ENCODE measurements at regions not wholly inside any gene's neighbourhood (a gene's known extent, or its start where the extent isn't known, plus 50 kb on each side); places are given as distances from the start of the nearest gene placed in this dataset.

DNA sequence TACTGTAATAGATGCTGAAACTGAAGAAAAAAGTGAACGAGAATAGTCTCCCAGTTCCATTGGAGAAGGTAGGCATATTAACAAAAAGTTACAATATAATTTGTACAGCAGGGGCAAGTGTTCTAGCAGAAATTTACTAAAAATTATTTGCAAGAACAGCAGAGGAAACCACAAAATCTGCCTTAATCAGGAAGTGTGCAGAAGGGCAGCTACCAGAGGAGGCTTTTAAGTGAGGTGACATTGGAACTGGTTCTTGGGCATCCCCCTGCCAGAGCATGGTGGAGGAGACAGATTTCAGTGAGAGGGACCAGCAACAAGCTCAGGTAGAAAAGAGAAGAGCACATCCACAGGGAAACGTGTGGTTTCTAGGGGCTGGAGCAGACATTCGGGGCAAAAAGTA is 279.3 kb upstream of the CAMK1G start:
- TF ChIP-seq, protein P1, sequence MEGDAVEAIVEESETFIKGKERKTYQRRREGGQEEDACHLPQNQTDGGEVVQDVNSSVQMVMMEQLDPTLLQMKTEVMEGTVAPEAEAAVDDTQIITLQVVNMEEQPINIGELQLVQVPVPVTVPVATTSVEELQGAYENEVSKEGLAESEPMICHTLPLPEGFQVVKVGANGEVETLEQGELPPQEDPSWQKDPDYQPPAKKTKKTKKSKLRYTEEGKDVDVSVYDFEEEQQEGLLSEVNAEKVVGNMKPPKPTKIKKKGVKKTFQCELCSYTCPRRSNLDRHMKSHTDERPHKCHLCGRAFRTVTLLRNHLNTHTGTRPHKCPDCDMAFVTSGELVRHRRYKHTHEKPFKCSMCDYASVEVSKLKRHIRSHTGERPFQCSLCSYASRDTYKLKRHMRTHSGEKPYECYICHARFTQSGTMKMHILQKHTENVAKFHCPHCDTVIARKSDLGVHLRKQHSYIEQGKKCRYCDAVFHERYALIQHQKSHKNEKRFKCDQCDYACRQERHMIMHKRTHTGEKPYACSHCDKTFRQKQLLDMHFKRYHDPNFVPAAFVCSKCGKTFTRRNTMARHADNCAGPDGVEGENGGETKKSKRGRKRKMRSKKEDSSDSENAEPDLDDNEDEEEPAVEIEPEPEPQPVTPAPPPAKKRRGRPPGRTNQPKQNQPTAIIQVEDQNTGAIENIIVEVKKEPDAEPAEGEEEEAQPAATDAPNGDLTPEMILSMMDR (IDR thresholded peaks at IDR 0.05) = no peak
- no peak for TF ChIP-seq POLR2AphosphoS5 (IDR thresholded peaks at IDR 0.05)
